NCI-H774 (cell line): ENCODE measurements at regions not wholly inside any gene's neighbourhood (a gene's known extent, or its start where the extent isn't known, plus 50 kb on each side); places are given as distances from the start of the nearest gene placed in this dataset.
"Not testable (repeated sequence)": the region's sequence is repeated elsewhere in the genome, so short reads cannot be mapped to it uniquely, and the experiment has no call there.

Experiments used
- DNase-seq: peaks from one replicate; lab custom pipeline; 2025; lab: John Stamatoyannopoulos, UW

GRCh38 chr13:112145551-112146360 lies 78.8 kb downstream of the SOX1 start:
- no peak for DNase-seq

DNA sequence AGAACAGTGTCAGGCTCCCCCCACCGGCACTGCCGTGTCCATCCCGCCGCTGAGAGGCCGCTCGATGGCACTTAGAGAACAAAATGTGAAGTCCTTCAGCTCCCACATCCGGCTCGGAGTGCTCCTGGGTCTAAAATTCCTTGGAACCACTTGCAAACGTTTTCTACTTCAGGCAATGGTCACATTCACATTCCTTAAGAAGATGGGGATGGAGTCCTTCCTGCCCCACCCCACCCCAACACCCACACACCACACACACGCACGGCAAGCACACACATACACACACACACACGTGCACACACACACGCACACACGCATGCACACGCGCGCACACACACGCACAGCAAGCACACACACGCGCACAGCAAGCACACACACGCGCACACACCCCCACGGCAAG lies 83.4 kb downstream of the SOX1 start:
- DNase-seq, result peak; percentile 42

GRCh38 chr13:112152846-112153245 lies 85.9 kb downstream of the SOX1 start:
- no peak for DNase-seq

DNA sequence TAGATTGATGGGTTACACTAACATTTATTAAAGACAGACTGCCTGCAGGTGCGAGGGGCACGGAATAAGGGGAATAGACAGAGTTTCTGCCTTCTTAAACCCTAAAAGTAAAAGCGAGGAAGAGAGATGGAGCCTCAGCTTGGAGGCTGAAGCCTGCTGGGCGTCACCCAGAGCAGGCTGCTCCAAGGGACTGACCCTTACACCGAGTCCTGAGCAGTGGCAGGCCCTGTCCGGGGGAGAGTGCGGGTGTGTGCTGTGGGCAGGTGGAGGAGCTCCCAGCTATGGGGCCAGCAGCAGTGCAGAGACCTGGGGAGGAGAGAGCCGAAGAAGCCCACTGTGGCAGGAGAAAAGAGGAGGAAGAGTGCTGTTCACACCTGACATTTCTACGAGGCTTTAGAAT lies 86.4 kb downstream of the SOX1 start:
- DNase-seq, result no peak

- DNase-seq, result no peak
Measured at GRCh38 chr13:112153846-112154245, 86.9 kb downstream of the SOX1 start.

- DNase-seq, result no peak
Measured at GRCh38 chr13:112154301-112155060, 87.5 kb downstream of the SOX1 start.

DNA sequence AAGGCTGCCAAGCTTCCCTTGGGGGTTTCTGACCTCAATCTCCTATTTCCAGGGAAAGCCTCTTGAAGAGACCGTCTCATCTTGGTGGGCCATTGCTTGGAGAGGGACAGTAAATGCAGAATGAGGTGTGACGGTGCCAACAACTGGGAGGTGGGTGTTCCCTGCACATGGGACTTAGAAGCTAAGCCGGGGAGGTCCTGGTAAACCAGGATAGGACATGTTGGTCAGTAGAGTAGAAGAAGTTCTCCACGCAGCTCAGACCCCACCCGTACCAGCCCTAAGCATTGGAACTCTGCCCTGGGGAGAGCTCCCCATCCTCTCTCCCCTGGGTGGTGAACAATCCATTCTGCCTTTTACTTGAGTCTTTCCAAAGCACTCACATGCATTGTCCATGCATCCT lies 92.0 kb downstream of the SOX1 start:
- no peak for DNase-seq

- no peak for DNase-seq
Measured at GRCh38 chr13:112159575-112160547, 92.9 kb downstream of the SOX1 start.

DNA sequence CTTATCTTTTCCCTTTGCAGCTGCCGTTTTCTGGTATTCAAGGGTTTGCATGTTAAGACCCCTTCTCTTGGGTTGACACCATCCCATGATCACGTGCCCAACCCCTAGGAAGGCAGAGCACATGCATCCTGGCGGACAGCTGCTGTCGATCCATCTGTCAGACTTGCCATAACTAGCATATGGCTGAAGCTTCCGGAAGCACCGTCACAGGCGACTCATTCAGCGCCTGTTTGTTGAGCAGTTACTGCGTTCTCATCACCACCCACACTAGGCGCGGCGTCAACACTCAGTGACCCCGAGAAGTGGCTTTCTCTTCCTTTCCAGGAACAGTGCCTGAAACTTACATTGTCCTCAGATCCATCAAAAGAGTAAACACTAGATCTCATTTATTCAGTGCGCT lies 93.6 kb downstream of the SOX1 start:
- DNase-seq, result no peak

DNA sequence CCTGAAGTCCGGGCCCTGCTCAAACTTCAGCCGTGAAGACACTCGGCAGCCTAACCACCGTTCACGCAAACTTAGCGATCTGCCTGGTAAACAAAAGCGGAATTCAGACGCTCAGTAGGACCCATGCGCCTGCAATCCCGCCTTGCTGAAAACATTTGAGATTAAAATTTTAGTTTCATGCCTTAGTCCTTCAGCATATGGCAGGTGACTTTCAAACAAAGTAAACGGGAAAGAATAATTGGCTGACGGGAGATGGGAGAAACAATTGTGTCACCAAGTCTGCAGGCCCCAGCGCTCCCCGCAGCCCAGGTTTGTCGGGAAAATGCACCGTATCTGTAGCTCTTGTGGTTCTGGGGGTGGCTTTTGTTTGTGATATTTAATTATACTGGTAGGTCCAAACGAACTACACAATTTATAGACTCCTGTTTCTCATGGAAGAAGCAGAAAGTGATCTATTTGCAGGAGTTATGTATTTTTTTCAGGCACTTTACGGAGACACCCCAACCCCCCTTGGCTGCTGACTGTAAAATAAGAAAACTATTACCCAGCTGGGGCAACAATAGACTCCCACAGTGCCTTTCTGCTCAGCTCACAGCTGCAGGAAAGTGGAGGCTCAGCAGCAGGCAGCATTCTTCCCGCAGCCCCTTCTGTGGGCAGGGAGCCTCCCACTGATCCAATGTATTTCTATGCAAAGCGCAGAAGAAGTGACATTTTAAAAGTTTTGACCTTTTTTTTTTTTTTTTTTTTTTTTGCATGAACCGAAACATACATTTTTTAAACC lies 94.8 kb downstream of the SOX1 start:
- no peak for DNase-seq

DNA sequence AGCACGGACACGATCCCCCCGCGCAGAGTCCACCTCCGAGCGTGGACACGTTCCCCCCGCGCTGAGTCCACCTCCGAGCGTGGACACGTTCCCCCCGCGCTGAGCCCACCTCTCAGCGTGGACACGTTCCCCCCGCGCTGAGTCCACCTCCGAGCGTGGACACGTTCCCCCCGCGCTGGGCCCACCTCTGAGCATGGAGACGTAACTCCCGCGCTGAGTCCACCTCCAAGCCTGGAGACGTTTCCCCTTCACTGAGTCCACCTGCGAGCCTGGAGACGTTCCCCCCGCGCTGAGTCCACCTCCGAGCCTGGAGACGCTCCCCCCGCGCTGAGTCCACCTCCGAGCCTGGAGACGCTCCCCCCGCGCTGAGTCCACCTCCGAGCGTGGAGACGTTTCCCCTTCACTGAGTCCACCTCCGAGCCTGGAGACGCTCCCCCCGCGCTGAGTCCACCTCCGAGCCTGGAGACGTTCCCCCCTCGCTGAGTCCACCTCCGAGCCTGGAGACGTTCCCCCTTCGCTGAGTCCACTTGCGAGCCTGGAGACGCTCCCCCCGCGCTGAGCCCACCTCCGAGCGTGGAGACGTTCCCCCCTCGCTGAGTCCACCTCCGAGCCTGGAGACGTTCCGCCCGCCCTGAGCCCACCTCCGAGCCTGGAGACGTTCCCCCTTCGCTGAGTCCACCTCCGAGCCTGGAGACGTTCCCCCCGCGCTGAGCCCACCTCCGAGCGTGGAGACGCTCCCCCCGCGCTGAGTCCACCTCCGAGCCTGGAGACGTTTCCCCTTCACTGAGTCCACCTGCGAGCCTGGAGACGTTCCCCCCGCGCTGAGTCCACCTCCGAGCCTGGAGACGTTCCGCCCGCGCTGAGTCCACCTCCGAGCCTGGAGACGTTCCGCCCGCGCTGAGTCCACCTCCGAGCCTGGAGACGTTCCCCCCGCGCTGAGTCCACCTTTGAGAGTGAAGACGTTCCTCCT lies 97.0 kb downstream of the SOX1 start:
- DNase-seq, result not testable (repeated sequence)

GRCh38 chr13:112165712-112166111 lies 98.8 kb downstream of the SOX1 start:
- DNase-seq, result no peak

DNA sequence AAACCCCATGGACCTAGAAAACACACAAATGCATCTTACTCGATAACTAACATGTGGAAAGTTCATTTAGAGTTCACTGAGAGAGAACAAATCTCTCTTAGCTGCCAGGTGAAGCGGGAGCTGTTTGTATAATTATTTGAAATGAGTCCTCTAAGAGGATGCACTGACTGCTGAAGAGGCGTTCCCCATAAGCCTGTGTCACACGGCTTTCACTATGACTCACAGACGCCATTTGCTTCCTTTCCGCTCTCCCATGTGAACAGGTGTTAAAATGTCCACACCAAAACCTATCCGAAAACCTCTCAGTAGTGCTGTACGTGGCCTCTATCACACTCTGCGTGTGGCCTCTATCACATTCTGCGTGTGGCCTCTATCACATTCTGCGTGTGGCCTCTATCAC lies 101.8 kb downstream of the SOX1 start:
- no peak for DNase-seq

DNA sequence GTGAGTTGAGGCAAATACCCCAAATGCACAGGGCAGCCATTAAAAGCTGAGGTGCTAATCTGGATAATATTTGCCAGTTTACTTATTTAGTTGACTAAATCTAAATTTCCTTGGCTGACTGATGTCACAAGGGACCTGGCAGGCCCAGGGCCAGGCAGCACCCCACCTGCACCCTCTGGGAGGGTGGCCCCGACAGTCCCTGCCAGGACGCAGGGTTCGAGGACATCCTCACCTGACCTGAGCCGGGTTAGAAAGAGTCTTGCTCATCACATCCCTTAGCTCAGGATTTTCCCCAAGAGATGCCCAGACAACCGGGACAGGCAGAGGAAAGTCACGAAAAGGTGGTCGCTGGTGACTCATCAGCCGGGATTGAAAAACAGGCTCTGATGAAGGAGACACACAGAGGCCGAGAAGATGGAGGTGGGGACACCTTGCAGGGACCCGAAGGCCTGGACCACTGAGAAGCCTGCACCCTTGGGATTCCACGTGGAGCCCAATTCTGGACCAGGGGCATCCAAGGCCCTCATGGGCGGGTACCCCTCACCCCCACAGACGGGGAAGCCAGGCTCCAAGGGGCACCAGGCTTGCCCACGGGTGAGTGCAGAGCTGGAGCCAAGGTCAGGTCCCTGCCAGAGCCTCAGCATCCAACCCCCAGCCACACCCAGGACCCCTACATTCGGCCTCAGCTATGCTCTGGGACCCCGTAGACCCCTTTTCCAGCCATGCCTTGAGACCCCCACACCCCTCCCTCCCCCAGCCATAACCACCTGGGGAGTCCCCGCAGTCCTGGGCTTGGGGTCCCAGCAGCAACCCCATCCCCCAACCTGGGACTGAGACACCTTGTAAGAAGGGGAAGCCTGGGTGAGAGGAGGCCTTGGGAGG lies 103.2 kb downstream of the SOX1 start:
- DNase-seq, result no peak

- no peak for DNase-seq
Measured at GRCh38 chr13:112170823-112171569, 104.0 kb downstream of the SOX1 start.

DNA sequence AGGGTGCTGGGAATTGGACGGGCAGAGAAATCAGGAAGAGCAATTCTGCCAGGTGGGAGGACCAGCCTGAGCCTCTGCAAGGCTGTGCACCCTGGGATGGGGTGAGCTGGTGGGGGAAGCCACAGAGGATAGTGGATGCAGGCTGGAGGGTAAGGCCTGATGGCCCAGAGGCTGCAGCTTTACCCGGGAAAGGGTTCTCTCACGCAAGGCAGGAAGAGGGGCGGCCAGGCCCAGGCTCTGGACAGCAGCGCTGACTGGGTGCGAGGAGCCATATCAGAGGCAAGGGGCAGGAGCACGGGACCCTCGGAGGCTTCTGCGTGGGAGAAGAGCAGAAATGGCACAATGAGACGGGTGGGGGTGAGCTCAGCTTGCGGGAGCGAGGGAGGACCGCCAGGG lies 104.6 kb downstream of the SOX1 start:
- DNase-seq, result no peak

GRCh38 chr13:112172017-112172416 lies 105.1 kb downstream of the SOX1 start:
- no peak for DNase-seq

GRCh38 chr13:112172641-112173251 lies 105.8 kb downstream of the SOX1 start:
- DNase-seq, result no peak
